ENCODE measurements at regions not wholly inside any gene's neighbourhood (a gene's known extent, or its start where the extent isn't known, plus 50 kb on each side); places are given as distances from the start of the nearest gene placed in this dataset.

GRCh38 chr7:22027475-22027874 is 81.8 kb upstream of the CDCA7L start:
- no peaks in the 10 kb centered on the region for H3K9me3 Mint-ChIP-seq
- H3K4me3 Mint-ChIP-seq = no peak overlapping the region
- no peaks in the 10 kb centered on the region for H3K4me1 Mint-ChIP-seq

GRCh38 chr7:22025983-22026382 is 80.3 kb upstream of the CDCA7L start:
- no peak for ATAC-seq (replicated peaks)
- Mint-ChIP-seq H3K36me3 (ENCODE audit: low read depth) (no peaks in the 10 kb centered on the region), H3K27me3 (peaks cover 13% of the 10 kb centered on the region), H3K9me3 (no peaks in the 10 kb centered on the region), H3K4me3 (no peak overlapping the region), H3K4me1 (no peaks in the 10 kb centered on the region), H3K27ac (no peak overlapping the region)

More at GRCh38 chr7:22027475-22027874, 81.8 kb upstream of the CDCA7L start:
- no peak overlapping the region for H3K27ac Mint-ChIP-seq
- H3K36me3 Mint-ChIP-seq (ENCODE audit: low read depth) = no peaks in the 10 kb centered on the region
- peaks cover 13% of the 10 kb centered on the region for H3K27me3 Mint-ChIP-seq
- no peak for ATAC-seq (replicated peaks)

- H3K36me3 Mint-ChIP-seq (ENCODE audit: low read depth) = no peaks in the 10 kb centered on the region
- no peaks in the 10 kb centered on the region for H3K9me3 Mint-ChIP-seq
- no peaks in the 10 kb centered on the region for H3K4me1 Mint-ChIP-seq
- no peak for ATAC-seq (replicated peaks)
- H3K27me3 Mint-ChIP-seq = peaks cover 13% of the 10 kb centered on the region
- no peak overlapping the region for H3K4me3 Mint-ChIP-seq
- no peak overlapping the region for H3K27ac Mint-ChIP-seq
Observed at GRCh38 chr7:22025075-22025474, 79.4 kb upstream of the CDCA7L start.

GRCh38 chr7:22019931-22020330 is 74.2 kb upstream of the CDCA7L start:
- H3K27ac Mint-ChIP-seq = no peak overlapping the region
- H3K27me3 Mint-ChIP-seq = peaks cover 16% of the 10 kb centered on the region
- no peaks in the 10 kb centered on the region for H3K4me1 Mint-ChIP-seq
- no peak overlapping the region for H3K4me3 Mint-ChIP-seq
- ATAC-seq (replicated peaks) = no peak
- H3K36me3 Mint-ChIP-seq (ENCODE audit: low read depth) = no peaks in the 10 kb centered on the region
- no peaks in the 10 kb centered on the region for H3K9me3 Mint-ChIP-seq

- Mint-ChIP-seq H3K4me3 (no peak overlapping the region), H3K27me3 (peaks cover 19% of the 10 kb centered on the region), H3K4me1 (no peaks in the 10 kb centered on the region), H3K36me3 (ENCODE audit: low read depth) (no peaks in the 10 kb centered on the region), H3K9me3 (no peaks in the 10 kb centered on the region), H3K27ac (no peak overlapping the region)
- no peak for ATAC-seq (replicated peaks)
Observed at GRCh38 chr7:22016507-22016906, 70.8 kb upstream of the CDCA7L start.

- Mint-ChIP-seq H3K4me3 (no peak overlapping the region), H3K9me3 (no peaks in the 10 kb centered on the region), H3K4me1 (no peaks in the 10 kb centered on the region), H3K27ac (no peak overlapping the region), H3K27me3 (peaks cover 20% of the 10 kb centered on the region), H3K36me3 (ENCODE audit: low read depth) (no peaks in the 10 kb centered on the region)
- ATAC-seq (replicated peaks) = no peak
Observed at GRCh38 chr7:22013711-22014110, 68.0 kb upstream of the CDCA7L start.

GRCh38 chr7:22008683-22009082 is 63.0 kb upstream of the CDCA7L start:
- H3K27me3 Mint-ChIP-seq = peaks cover 8% of the 10 kb centered on the region
- no peak overlapping the region for H3K4me3 Mint-ChIP-seq
- H3K9me3 Mint-ChIP-seq = no peaks in the 10 kb centered on the region
- H3K27ac Mint-ChIP-seq = no peak overlapping the region
- no peaks in the 10 kb centered on the region for H3K36me3 Mint-ChIP-seq (ENCODE audit: low read depth)
- ATAC-seq (replicated peaks) = no peak
- H3K4me1 Mint-ChIP-seq = no peaks in the 10 kb centered on the region

- no peaks in the 10 kb centered on the region for H3K4me1 Mint-ChIP-seq
- no peak overlapping the region for H3K27ac Mint-ChIP-seq
- H3K36me3 Mint-ChIP-seq (ENCODE audit: low read depth) = no peaks in the 10 kb centered on the region
- peaks cover 7% of the 10 kb centered on the region for H3K27me3 Mint-ChIP-seq
- H3K4me3 Mint-ChIP-seq = no peak overlapping the region
- no peak for ATAC-seq (replicated peaks)
- H3K9me3 Mint-ChIP-seq = no peaks in the 10 kb centered on the region
Observed at GRCh38 chr7:22008087-22008486, 62.4 kb upstream of the CDCA7L start.

- no peaks in the 10 kb centered on the region for H3K36me3 Mint-ChIP-seq (ENCODE audit: low read depth)
- ATAC-seq (replicated peaks) = no peak
- no peak overlapping the region for H3K4me3 Mint-ChIP-seq
- peaks cover 7% of the 10 kb centered on the region for H3K27me3 Mint-ChIP-seq
- H3K4me1 Mint-ChIP-seq = no peaks in the 10 kb centered on the region
- H3K9me3 Mint-ChIP-seq = no peaks in the 10 kb centered on the region
- no peak overlapping the region for H3K27ac Mint-ChIP-seq
Observed at GRCh38 chr7:22005151-22005550, 59.5 kb upstream of the CDCA7L start.

GRCh38 chr7:22002726-22003125 is 57.0 kb upstream of the CDCA7L start:
- H3K27ac Mint-ChIP-seq = no peak overlapping the region
- H3K9me3 Mint-ChIP-seq = no peaks in the 10 kb centered on the region
- H3K36me3 Mint-ChIP-seq (ENCODE audit: low read depth) = no peaks in the 10 kb centered on the region
- H3K27me3 Mint-ChIP-seq = peaks cover 2% of the 10 kb centered on the region
- no peaks in the 10 kb centered on the region for H3K4me1 Mint-ChIP-seq
- no peak overlapping the region for H3K4me3 Mint-ChIP-seq
- ATAC-seq (replicated peaks) = no peak

- H3K36me3 Mint-ChIP-seq (ENCODE audit: low read depth) = no peaks in the 10 kb centered on the region
- H3K27me3 Mint-ChIP-seq = no peaks in the 10 kb centered on the region
- H3K9me3 Mint-ChIP-seq = no peaks in the 10 kb centered on the region
- peak overlapping the region; percentile 13 for H3K4me3 Mint-ChIP-seq
- H3K4me1 Mint-ChIP-seq = no peaks in the 10 kb centered on the region
- peak overlapping the region; percentile 0 for H3K27ac Mint-ChIP-seq
- ATAC-seq (replicated peaks) = peak; percentile 49
Observed at GRCh38 chr7:22001345-22002004, 55.8 kb upstream of the CDCA7L start.

- Mint-ChIP-seq H3K27ac (no peak overlapping the region), H3K4me3 (no peak overlapping the region), H3K27me3 (peaks cover 1% of the 10 kb centered on the region), H3K36me3 (ENCODE audit: low read depth) (no peaks in the 10 kb centered on the region), H3K4me1 (no peaks in the 10 kb centered on the region), H3K9me3 (no peaks in the 10 kb centered on the region)
- ATAC-seq (replicated peaks) = no peak
Observed at GRCh38 chr7:21999896-22000295, 54.2 kb upstream of the CDCA7L start.

- H3K4me1 Mint-ChIP-seq = no peaks in the 10 kb centered on the region
- H3K4me3 Mint-ChIP-seq = no peak overlapping the region
- H3K36me3 Mint-ChIP-seq (ENCODE audit: low read depth) = no peaks in the 10 kb centered on the region
- ATAC-seq (replicated peaks) = no peak
- H3K27me3 Mint-ChIP-seq = peaks cover 12% of the 10 kb centered on the region
- H3K9me3 Mint-ChIP-seq = no peaks in the 10 kb centered on the region
- H3K27ac Mint-ChIP-seq = no peak overlapping the region
Observed at GRCh38 chr7:21996641-21997040, 50.9 kb upstream of the CDCA7L start.

Data from activated T-helper 17 cell treated with anti-CD3 and anti-CD28 coated beads, Interleukin-2, amount 50 U/mL, for 72 hours (primary cell).